GM18519 (cell line): ENCODE measurements at regions not wholly inside any gene's neighbourhood (a gene's known extent, or its start where the extent isn't known, plus 50 kb on each side); places are given as distances from the start of the nearest gene placed in this dataset.

Experiments used
- ATAC-seq: cut with Tn5 transposase; IDR thresholded peaks from one replicate; pipeline ENCODE4 v1.9.1; 2021; ENCODE audit warnings: mild to moderate bottlenecking, moderate library complexity; ENCODE audit not compliant: unreplicated experiment, low FRiP score

GRCh38 chr1:208536212-208536611 lies 292.0 kb upstream of the PLXNA2 start:
- no peak for ATAC-seq

GRCh38 chr1:208537198-208537597 lies 293.0 kb upstream of the PLXNA2 start:
- no peak for ATAC-seq

- no peak for ATAC-seq
Observed at GRCh38 chr1:208538078-208538477, 293.9 kb upstream of the PLXNA2 start.

GRCh38 chr1:208538587-208538986 lies 294.4 kb upstream of the PLXNA2 start:
- no peak for ATAC-seq

- no peak for ATAC-seq
Observed at GRCh38 chr1:208540724-208541123, 296.5 kb upstream of the PLXNA2 start.

- peak; percentile 69 for ATAC-seq
Observed at GRCh38 chr1:208541225-208541855, 297.2 kb upstream of the PLXNA2 start.

- no peak for ATAC-seq
Observed at GRCh38 chr1:208542309-208542708, 298.1 kb upstream of the PLXNA2 start.

- no peak for ATAC-seq
Observed at GRCh38 chr1:208544053-208544452, 299.9 kb upstream of the PLXNA2 start.

GRCh38 chr1:208544794-208545193 lies 300.6 kb upstream of the PLXNA2 start:
- peak; percentile 55 for ATAC-seq

GRCh38 chr1:208551024-208551423 lies 306.8 kb upstream of the PLXNA2 start:
- ATAC-seq, result no peak

- no peak for ATAC-seq
Observed at GRCh38 chr1:208551633-208552320, 307.6 kb upstream of the PLXNA2 start.

GRCh38 chr1:208552928-208553327 lies 308.7 kb upstream of the PLXNA2 start:
- ATAC-seq, result no peak

GRCh38 chr1:208556461-208556860 lies 312.3 kb upstream of the PLXNA2 start:
- ATAC-seq, result no peak

GRCh38 chr1:208557046-208557722 lies 313.0 kb upstream of the PLXNA2 start:
- ATAC-seq, result no peak

- no peak for ATAC-seq
Observed at GRCh38 chr1:208557723-208558094, 313.5 kb upstream of the PLXNA2 start.

- ATAC-seq, result no peak
Observed at GRCh38 chr1:208559597-208560329, 315.6 kb upstream of the PLXNA2 start.

GRCh38 chr1:208562151-208562960 lies 318.2 kb upstream of the PLXNA2 start:
- ATAC-seq, result no peak

GRCh38 chr1:208564466-208564865 lies 320.3 kb upstream of the PLXNA2 start:
- ATAC-seq, result no peak

- ATAC-seq, result no peak
Observed at GRCh38 chr1:208565756-208566440, 321.7 kb upstream of the PLXNA2 start.

- ATAC-seq, result no peak
Observed at GRCh38 chr1:208569181-208569580, 325.0 kb upstream of the PLXNA2 start.
